ENCODE measurements at regions not wholly inside any gene's neighbourhood (a gene's known extent, or its start where the extent isn't known, plus 50 kb on each side); places are given as distances from the start of the nearest gene placed in this dataset.
"Not testable (repeated sequence)": the region's sequence is repeated elsewhere in the genome, so short reads cannot be mapped to it uniquely, and the experiment has no call there.

DNA sequence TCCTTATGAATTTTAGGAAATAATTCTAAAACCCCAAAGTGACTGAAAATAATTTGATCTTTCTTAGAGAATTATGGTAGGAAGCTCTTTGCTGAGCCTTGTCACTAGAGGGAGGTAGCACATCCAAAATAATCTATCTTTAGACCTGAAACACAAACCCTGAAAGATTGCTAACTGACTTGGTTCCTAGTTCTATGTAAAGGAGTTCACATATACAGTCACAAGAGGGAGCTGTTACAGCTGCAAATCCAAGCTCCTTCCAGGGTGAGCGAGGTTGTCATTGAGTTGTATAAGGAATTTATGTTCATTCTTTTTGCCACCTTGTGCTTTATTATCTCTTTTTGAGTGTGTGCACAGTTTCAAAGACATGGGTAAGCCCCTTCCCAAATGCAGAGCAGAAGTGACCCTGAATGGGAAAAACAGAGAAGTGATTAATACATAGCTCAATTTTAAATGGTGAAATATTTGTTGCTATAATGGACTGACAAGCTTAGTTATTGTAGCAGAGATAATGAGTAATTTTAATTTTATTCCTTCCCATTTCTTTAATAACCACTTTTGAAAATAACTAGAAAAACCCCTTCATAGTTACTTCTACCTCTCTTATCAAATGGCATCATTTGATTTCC is 387.9 kb downstream of the DAD1 start:
- H3K27ac ChIP-seq: no peak overlapping the region
- no peaks in the 10 kb centered on the region for H3K4me1 ChIP-seq
- no peaks in the 10 kb centered on the region for H3K9me3 ChIP-seq
- H3K36me3 ChIP-seq: no peaks in the 10 kb centered on the region
- 17% methylated on average over 1 of the region's 1 CpG for WGBS
- no peaks in the 10 kb centered on the region for H3K27me3 ChIP-seq
- no peak overlapping the region for H3K4me3 ChIP-seq
- TF ChIP-seq, protein P1, sequence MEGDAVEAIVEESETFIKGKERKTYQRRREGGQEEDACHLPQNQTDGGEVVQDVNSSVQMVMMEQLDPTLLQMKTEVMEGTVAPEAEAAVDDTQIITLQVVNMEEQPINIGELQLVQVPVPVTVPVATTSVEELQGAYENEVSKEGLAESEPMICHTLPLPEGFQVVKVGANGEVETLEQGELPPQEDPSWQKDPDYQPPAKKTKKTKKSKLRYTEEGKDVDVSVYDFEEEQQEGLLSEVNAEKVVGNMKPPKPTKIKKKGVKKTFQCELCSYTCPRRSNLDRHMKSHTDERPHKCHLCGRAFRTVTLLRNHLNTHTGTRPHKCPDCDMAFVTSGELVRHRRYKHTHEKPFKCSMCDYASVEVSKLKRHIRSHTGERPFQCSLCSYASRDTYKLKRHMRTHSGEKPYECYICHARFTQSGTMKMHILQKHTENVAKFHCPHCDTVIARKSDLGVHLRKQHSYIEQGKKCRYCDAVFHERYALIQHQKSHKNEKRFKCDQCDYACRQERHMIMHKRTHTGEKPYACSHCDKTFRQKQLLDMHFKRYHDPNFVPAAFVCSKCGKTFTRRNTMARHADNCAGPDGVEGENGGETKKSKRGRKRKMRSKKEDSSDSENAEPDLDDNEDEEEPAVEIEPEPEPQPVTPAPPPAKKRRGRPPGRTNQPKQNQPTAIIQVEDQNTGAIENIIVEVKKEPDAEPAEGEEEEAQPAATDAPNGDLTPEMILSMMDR (IDR thresholded peaks at IDR 0.05): peak in 1 of 2 donors; percentile 41
- TF ChIP-seq EP300 (IDR thresholded peaks at IDR 0.05) (no peak), POLR2A (IDR thresholded peaks at IDR 0.05) (no peak)
- DNase-seq (ENCODE audit: low spot score in 2 of 2): no peak

DNA sequence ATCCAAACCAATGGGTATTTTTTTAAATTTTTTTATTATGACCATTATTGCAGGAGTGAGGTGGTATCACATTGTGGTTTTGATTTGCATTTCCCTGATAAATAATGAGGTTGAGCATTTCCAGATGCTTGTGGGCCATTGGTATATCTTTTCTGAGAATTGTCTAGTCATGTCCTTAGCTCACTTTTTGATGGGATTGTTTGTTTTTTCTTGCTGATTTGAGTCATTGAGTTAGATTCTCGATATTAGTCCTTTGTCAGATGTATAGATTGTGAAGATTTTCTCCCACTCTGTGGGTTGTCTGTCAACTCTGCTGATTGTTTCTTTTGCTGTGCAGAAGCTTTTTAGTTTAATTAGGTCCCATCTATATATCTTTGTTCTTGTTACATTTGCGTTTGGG is 388.9 kb downstream of the DAD1 start:
- not testable (repeated sequence) for H3K4me3 ChIP-seq, H3K27ac ChIP-seq
- 88% methylated on average over 2 of the region's 2 CpGs for WGBS

DNA sequence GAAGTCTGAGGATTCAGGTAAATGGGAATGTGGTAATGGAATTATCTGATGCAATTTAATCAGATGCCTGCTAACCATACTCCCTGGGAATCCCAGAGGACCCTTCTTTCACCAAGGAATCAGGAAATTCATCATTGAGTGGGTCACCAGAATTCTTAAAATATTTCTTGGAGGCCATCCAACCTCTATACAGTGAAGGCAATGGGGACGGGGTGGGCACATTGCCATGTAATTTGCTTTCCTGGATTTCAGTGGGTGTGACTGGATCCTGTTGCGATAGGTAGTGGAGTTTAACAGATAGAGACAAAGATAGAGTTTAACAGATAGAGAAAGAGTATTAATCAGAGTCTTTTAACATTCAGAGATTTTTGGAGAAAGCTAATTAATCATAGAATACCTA is 394.4 kb downstream of the DAD1 start:
- no peak for DNase-seq (ENCODE audit: low spot score in 2 of 2)
- Histone ChIP-seq H3K9me3 (no peaks in the 10 kb centered on the region), H3K27ac (no peak overlapping the region), H3K4me1 (no peaks in the 10 kb centered on the region), H3K4me3 (no peak overlapping the region), H3K36me3 (no peaks in the 10 kb centered on the region), H3K27me3 (no peaks in the 10 kb centered on the region)
- 24% methylated on average over 2 of the region's 2 CpGs for WGBS
- TF ChIP-seq, protein P1 (IDR thresholded peaks at IDR 0.05): no peak
- no peak for TF ChIP-seq POLR2A (IDR thresholded peaks at IDR 0.05)
- TF ChIP-seq EP300 (IDR thresholded peaks at IDR 0.05): no peak
- no peak for TF ChIP-seq POLR2AphosphoS5 (IDR thresholded peaks at IDR 0.05)

More for the DNA sequence above, 388.9 kb downstream of the DAD1 start:
- not testable (repeated sequence) for DNase-seq (ENCODE audit: low spot score in 2 of 2); H3K9me3 ChIP-seq; H3K4me1 ChIP-seq; H3K27me3 ChIP-seq; H3K36me3 ChIP-seq

DNA sequence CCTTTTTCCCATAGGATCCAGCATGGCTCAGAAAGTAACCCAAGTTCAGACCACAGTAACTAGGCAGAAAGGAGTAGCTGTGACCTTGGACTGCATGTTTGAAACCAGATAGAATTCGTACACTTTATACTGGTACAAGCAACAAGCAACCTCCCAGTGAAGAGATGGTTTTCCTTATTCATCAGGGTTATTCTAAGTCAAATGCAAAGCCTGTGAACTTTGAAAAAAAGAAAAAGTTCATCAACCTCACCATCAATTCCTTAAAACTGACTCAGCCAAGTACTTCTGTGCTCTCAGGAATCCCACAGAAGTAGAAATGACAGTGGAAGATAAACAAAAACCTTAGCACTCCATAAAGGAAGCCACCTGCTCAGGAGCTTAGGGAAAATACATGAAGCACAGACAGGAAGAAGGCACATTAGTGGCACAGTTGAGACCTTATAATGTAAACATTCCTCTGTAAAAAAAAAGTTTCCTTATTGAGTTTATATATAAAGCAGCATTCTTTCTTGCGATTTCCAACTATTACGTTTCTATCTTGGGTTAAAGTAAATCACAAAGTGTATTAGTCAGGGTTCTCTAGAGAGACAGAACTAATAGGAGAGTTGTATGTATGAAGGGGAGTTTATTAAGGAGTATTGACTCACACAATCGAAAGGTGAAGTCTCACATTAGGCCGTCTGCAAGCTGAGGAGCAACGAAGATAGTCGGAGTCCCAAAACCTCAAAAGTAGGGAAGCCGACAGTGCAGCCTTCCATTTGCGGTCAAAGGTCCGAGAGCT is 398.4 kb downstream of the DAD1 start:
- no peak for TF ChIP-seq POLR2AphosphoS5 (IDR thresholded peaks at IDR 0.05)
- TF ChIP-seq POLR2A (IDR thresholded peaks at IDR 0.05): no peak
- no peak for TF ChIP-seq EP300 (IDR thresholded peaks at IDR 0.05)
- TF ChIP-seq, protein P1 (IDR thresholded peaks at IDR 0.05): no peak
- WGBS: 84% methylated on average over 10 of the region's 10 CpGs
- no peaks in the 10 kb centered on the region for H3K27me3 ChIP-seq

DNA sequence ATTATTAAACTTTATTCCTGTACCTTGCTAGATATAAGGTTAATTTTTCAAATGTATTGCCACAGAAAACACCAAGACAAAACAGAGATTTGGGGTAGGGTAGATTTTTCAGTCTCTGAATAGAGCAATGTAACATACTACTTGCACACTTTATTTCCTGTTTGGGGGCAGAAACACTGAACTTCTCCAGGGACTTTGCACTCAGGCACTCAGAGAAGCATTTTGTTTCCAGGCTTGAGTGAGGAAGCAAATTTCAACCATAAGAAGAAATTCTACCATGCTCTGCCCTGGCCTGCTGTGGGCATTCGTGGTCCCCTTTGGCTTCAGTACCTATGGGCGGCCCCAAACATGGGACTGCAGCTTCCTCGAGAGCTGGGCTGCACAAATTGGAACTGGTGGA is 399.1 kb downstream of the DAD1 start:
- Histone ChIP-seq H3K4me1 (no peaks in the 10 kb centered on the region), H3K36me3 (no peaks in the 10 kb centered on the region), H3K27me3 (no peaks in the 10 kb centered on the region), H3K27ac (no peak overlapping the region), H3K4me3 (no peak overlapping the region), H3K9me3 (no peaks in the 10 kb centered on the region)
- DNase-seq (ENCODE audit: low spot score in 2 of 2): no peak
- TF ChIP-seq EP300 (IDR thresholded peaks at IDR 0.05) (no peak), POLR2AphosphoS5 (IDR thresholded peaks at IDR 0.05) (no peak), POLR2A (IDR thresholded peaks at IDR 0.05) (no peak)
- TF ChIP-seq, protein P1 (IDR thresholded peaks at IDR 0.05): no peak
- WGBS: 88% methylated on average over 3 of the region's 3 CpGs

More for the DNA sequence above, 398.4 kb downstream of the DAD1 start:
- Histone ChIP-seq H3K9me3 (no peaks in the 10 kb centered on the region), H3K4me1 (no peaks in the 10 kb centered on the region), H3K4me3 (no peak overlapping the region), H3K36me3 (no peaks in the 10 kb centered on the region), H3K27ac (no peak overlapping the region)
- no peak for DNase-seq (ENCODE audit: low spot score in 2 of 2)
